ENCODE measurements at regions not wholly inside any gene's neighbourhood (a gene's known extent, or its start where the extent isn't known, plus 50 kb on each side); places are given as distances from the start of the nearest gene placed in this dataset.
A peak's percentile ranks its signal among the peaks of the same experiment; 100 is the strongest.

GRCh38 chr10:7484456-7485243 lies 73.8 kb upstream of the SFMBT2 start:
- peak overlapping the region; percentile 74 for H3K9ac ChIP-seq (ENCODE audit: low read length)
- H3K27ac ChIP-seq (ENCODE audit: low read depth, low read length, poor library complexity, severe bottlenecking), result peak overlapping the region; percentile 99
- peaks cover 99% of the 10 kb centered on the region for H3K4me1 ChIP-seq (ENCODE audit: insufficient read depth, low read length, severe bottlenecking)

GRCh38 chr10:7483848-7484247 lies 73.0 kb upstream of the SFMBT2 start:
- peak overlapping the region; percentile 99 for H3K27ac ChIP-seq (ENCODE audit: low read depth, low read length, poor library complexity, severe bottlenecking)
- H3K79me2 ChIP-seq (ENCODE audit: insufficient read depth, low read length), result no peaks in the 10 kb centered on the region
- no peaks in the 10 kb centered on the region for H4K20me1 ChIP-seq (ENCODE audit: insufficient read depth, low read length)
- peak overlapping the region; percentile 13 for H3K4me3 ChIP-seq (ENCODE audit: low read depth, low read length, poor library complexity, severe bottlenecking)
- peak overlapping the region; percentile 54; the same call in 1 of the 2 replicates for H3K4me2 ChIP-seq (ENCODE audit: low read length)
- H3K9me2 ChIP-seq (ENCODE audit: low read depth, low read length), result no peaks in the 10 kb centered on the region
- H3F3A ChIP-seq (ENCODE audit: insufficient read depth, low read length), result peaks cover 16% of the 10 kb centered on the region
- H3K27me3 ChIP-seq (ENCODE audit: insufficient read depth, low read length), result no peaks in the 10 kb centered on the region
- H3K4me1 ChIP-seq (ENCODE audit: insufficient read depth, low read length, severe bottlenecking), result peaks cover 99% of the 10 kb centered on the region
- H3K9me3 ChIP-seq (ENCODE audit: low read length), result no peaks in the 10 kb centered on the region
- peak overlapping the region; percentile 74 for H3K9ac ChIP-seq (ENCODE audit: low read length)
- H3K36me3 ChIP-seq (ENCODE audit: insufficient read depth, low read length), result no peaks in the 10 kb centered on the region
- TF ChIP-seq CTCF (IDR thresholded peaks at IDR 0.05; ENCODE audit: low read length) (no peak), EZH2 (IDR thresholded peaks at IDR 0.05; ENCODE audit: borderline replicate concordance, low read length) (no peak)
- 0 out of 2 replicates have a peak overlapping the region, but pooled peaks have one; percentile 22 for H2AFZ ChIP-seq (ENCODE audit: low read length)

More at GRCh38 chr10:7484456-7485243, 73.8 kb upstream of the SFMBT2 start:
- peak overlapping the region; percentile 40 for H3K4me3 ChIP-seq (ENCODE audit: low read depth, low read length, poor library complexity, severe bottlenecking)
- peaks cover 16% of the 10 kb centered on the region for H3F3A ChIP-seq (ENCODE audit: insufficient read depth, low read length)
- no peaks in the 10 kb centered on the region for H4K20me1 ChIP-seq (ENCODE audit: insufficient read depth, low read length)
- H2AFZ ChIP-seq (ENCODE audit: low read length), result no peak overlapping the region
- H3K9me2 ChIP-seq (ENCODE audit: low read depth, low read length), result no peaks in the 10 kb centered on the region
- no peaks in the 10 kb centered on the region for H3K36me3 ChIP-seq (ENCODE audit: insufficient read depth, low read length)
- H3K79me2 ChIP-seq (ENCODE audit: insufficient read depth, low read length), result no peaks in the 10 kb centered on the region
- H3K4me2 ChIP-seq (ENCODE audit: low read length), result peak overlapping the region; percentile 67
- TF ChIP-seq CTCF (IDR thresholded peaks at IDR 0.05; ENCODE audit: low read length) (no peak), EZH2 (IDR thresholded peaks at IDR 0.05; ENCODE audit: borderline replicate concordance, low read length) (no peak)
- H3K9me3 ChIP-seq (ENCODE audit: low read length), result no peaks in the 10 kb centered on the region
- H3K27me3 ChIP-seq (ENCODE audit: insufficient read depth, low read length), result no peaks in the 10 kb centered on the region

GRCh38 chr10:7482992-7483391 lies 72.2 kb upstream of the SFMBT2 start:
- Histone ChIP-seq H3K9ac (ENCODE audit: low read length) (peak overlapping the region; percentile 74; the same call in 1 of the 2 replicates), H3K9me3 (ENCODE audit: low read length) (no peaks in the 10 kb centered on the region), H3F3A (ENCODE audit: insufficient read depth, low read length) (peaks cover 16% of the 10 kb centered on the region), H3K4me2 (ENCODE audit: low read length) (no peak overlapping the region), H4K20me1 (ENCODE audit: insufficient read depth, low read length) (no peaks in the 10 kb centered on the region), H3K27me3 (ENCODE audit: insufficient read depth, low read length) (no peaks in the 10 kb centered on the region), H3K9me2 (ENCODE audit: low read depth, low read length) (no peaks in the 10 kb centered on the region), H2AFZ (ENCODE audit: low read length) (no peak overlapping the region), H3K4me1 (ENCODE audit: insufficient read depth, low read length, severe bottlenecking) (peaks cover 99% of the 10 kb centered on the region), H3K36me3 (ENCODE audit: insufficient read depth, low read length) (no peaks in the 10 kb centered on the region), H3K4me3 (ENCODE audit: low read depth, low read length, poor library complexity, severe bottlenecking) (no peak overlapping the region), H3K79me2 (ENCODE audit: insufficient read depth, low read length) (no peaks in the 10 kb centered on the region), H3K27ac (ENCODE audit: low read depth, low read length, poor library complexity, severe bottlenecking) (peak overlapping the region; percentile 99)
- TF ChIP-seq CTCF (IDR thresholded peaks at IDR 0.05; ENCODE audit: low read length) (no peak), EZH2 (IDR thresholded peaks at IDR 0.05; ENCODE audit: borderline replicate concordance, low read length) (no peak)
